HEK293 (cell line): ENCODE measurements at regions not wholly inside any gene's neighbourhood (a gene's known extent, or its start where the extent isn't known, plus 50 kb on each side); places are given as distances from the start of the nearest gene placed in this dataset.
"Not testable (repeated sequence)": the region's sequence is repeated elsewhere in the genome, so short reads cannot be mapped to it uniquely, and the experiment has no call there.

Source experiments
- CTCF ChIP-seq: fragments of 450-650 bp; formaldehyde crosslinking; IDR thresholded peaks from 2 replicates; pipeline ENCODE4 v1.5.1; 2016; ENCODE audit warnings: missing biosample characterization, missing genetic modification characterization
- HIC1 ChIP-seq: fragments of 450-650 bp; formaldehyde crosslinking; IDR thresholded peaks from 2 replicates; pipeline ENCODE4 v1.5.1; 2016; ENCODE audit warnings: missing biosample characterization, missing genetic modification characterization
- KLF17 ChIP-seq: fragments of 450-650 bp; formaldehyde crosslinking; IDR thresholded peaks from 2 replicates; pipeline ENCODE4 v1.5.1; 2016; ENCODE audit warnings: missing biosample characterization, missing genetic modification characterization
- ZBTB44 ChIP-seq: fragments of 450-650 bp; IDR thresholded peaks from 2 replicates; pipeline ENCODE4 v1.5.1; 2018; ENCODE audit warnings: missing biosample characterization, mild to moderate bottlenecking, missing genetic modification characterization
- ZBTB8A ChIP-seq: fragments of 450-650 bp; formaldehyde crosslinking; IDR thresholded peaks from 2 replicates; pipeline ENCODE4 v1.5.1; 2016; ENCODE audit warnings: missing biosample characterization, missing genetic modification characterization
- ZEB2 ChIP-seq: fragments of 450-650 bp; formaldehyde crosslinking; IDR thresholded peaks from 2 replicates; pipeline ENCODE4 v1.5.1; 2016; ENCODE audit warnings: missing biosample characterization, missing genetic modification characterization
- ZNF18 ChIP-seq: fragments of 450-650 bp; formaldehyde crosslinking; IDR thresholded peaks from 2 replicates; pipeline ENCODE4 v1.5.1; 2016; ENCODE audit warnings: missing biosample characterization, missing genetic modification characterization
- ZNF416 ChIP-seq: fragments of 450-650 bp; formaldehyde crosslinking; IDR thresholded peaks from 2 replicates; pipeline ENCODE4 v1.5.1; 2016; ENCODE audit warnings: missing biosample characterization, missing genetic modification characterization
- ZNF473 ChIP-seq: fragments of 450-650 bp; formaldehyde crosslinking; IDR thresholded peaks from 2 replicates; pipeline ENCODE4 v1.5.1; 2017; ENCODE audit warnings: missing biosample characterization, missing genetic modification characterization
- ZNF621 ChIP-seq: fragments of 450-650 bp; formaldehyde crosslinking; IDR thresholded peaks from 2 replicates; pipeline ENCODE4 v1.5.1; 2017; ENCODE audit warnings: missing biosample characterization, missing genetic modification characterization
- ZNF660 ChIP-seq: fragments of 450-650 bp; IDR thresholded peaks from 2 replicates; pipeline ENCODE4 v1.5.1; 2018; ENCODE audit warnings: missing biosample characterization, mild to moderate bottlenecking, missing genetic modification characterization
- ZNF830 ChIP-seq: fragments of 450-650 bp; IDR thresholded peaks from 2 replicates; pipeline ENCODE4 v1.5.0; 2018; ENCODE audit warnings: missing biosample characterization, missing genetic modification characterization, low read depth, mild to moderate bottlenecking, moderate library complexity

GRCh38 chr14:80286744-80287143 is 75.4 kb upstream of the DIO2 start:
- TF ChIP-seq ZNF18 (tag by site-specific recombination); ZNF473 (tag by site-specific recombination); CTCF; ZBTB44 (tag by site-specific recombination); ZNF660 (tag by site-specific recombination); ZNF416 (tag by site-specific recombination); ZNF830 (tag by site-specific recombination); ZNF621 (tag by site-specific recombination); ZBTB8A (tag by site-specific recombination); ZEB2 (tag by site-specific recombination); HIC1; KLF17 (tag by site-specific recombination): not testable (repeated sequence)
